GM18873 (cell line): ENCODE measurements at regions not wholly inside any gene's neighbourhood (a gene's known extent, or its start where the extent isn't known, plus 50 kb on each side); places are given as distances from the start of the nearest gene placed in this dataset.
"Not testable (repeated sequence)": the region's sequence is repeated elsewhere in the genome, so short reads cannot be mapped to it uniquely, and the experiment has no call there.

Experiments used
- ATAC-seq: cut with Tn5 transposase; IDR thresholded peaks from one replicate; pipeline ENCODE4 v1.9.1; 2021; ENCODE audit warnings: mild to moderate bottlenecking, moderate library complexity, moderate number of reproducible peaks; ENCODE audit not compliant: unreplicated experiment, low FRiP score

DNA sequence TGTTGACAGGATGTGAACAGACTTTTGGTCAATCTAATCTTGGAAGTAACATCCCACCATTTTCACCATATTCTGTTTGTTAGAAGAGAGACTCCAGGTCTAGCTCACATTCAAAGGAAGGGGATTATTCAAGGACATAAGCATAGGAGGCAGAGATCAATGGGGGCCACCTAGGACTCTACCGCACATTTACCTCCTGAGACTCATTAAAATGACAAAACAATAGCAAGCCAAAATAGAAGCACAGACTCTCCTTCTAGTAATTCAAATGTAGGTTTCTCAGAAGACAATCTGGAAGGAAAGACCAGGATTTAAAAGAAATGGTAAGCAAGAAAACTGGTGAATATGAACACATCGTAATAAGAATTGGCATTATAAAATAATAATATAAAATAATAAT, 156.4 kb upstream of the KYNU start:
- ATAC-seq: no peak

GRCh38 chr2:142718576-142719155, 158.8 kb upstream of the KYNU start:
- no peak for ATAC-seq

GRCh38 chr2:142716463-142717242, 160.8 kb upstream of the KYNU start:
- no peak for ATAC-seq

- no peak for ATAC-seq
Observed at GRCh38 chr2:142714600-142714999, 162.9 kb upstream of the KYNU start.

DNA sequence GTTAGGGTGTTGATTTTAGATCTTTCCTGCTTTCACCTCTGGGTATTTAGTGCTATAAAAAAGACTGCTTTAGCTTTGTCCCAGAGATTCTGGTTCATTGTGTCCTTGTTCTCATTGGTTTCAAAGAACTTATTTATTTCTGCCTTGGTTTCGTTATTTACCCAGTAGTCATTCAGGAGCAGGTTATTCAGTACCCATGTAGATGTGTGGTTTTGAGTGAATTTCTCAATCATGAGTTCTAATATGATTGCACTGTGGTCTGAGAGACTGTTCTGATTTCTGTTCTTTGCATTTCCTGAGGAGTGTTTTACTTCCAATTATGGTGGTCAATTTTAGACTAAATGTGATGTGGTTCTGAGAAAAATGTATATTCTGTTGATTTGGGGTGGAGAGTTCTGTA, 167.1 kb upstream of the KYNU start:
- ATAC-seq: no peak

GRCh38 chr2:142707318-142707717, 170.1 kb upstream of the KYNU start:
- no peak for ATAC-seq

GRCh38 chr2:142702397-142702796, 175.1 kb upstream of the KYNU start:
- not testable (repeated sequence) for ATAC-seq

- not testable (repeated sequence) for ATAC-seq
Observed at GRCh38 chr2:142695350-142696257, 181.9 kb upstream of the KYNU start.

- no peak for ATAC-seq
Observed at GRCh38 chr2:142694282-142694681, 183.2 kb upstream of the KYNU start.

DNA sequence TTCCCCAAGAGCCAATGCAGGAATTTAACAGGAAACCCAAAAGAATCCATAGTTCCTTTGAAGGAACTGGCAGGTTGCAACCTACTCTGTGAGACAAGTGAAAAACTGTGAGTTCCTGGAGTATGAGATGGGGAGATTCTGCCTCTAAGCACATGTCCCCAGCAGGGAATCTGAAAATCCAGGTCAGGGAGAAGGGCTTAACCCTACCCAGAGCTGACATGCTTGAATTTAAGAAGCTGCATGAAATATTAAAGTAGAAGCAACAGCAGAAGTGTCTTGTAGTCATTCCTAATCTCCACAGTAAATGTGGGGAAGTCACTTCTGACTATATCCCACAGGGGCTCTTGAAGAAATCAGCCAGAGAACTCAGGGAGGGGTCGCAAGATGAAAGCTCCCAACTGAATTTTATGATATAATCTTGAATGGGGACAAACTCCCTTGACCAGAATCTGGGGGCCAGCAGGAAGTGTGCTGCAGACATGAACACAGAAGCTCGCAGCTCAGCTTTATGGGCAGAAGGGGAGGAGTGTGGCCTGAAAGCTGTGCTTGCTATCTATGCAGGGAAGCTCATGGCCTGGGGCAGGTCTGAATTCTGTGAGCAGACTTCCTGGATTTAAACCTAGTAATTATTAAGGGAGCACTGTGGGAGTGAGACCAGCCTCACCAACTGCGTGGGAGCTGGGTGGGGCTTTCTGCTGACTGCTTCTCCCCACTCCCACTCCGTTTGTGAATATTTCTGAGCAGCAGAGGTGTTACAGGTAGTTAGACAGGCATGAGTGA, 184.1 kb upstream of the KYNU start:
- no peak for ATAC-seq

- ATAC-seq: no peak
Observed at GRCh38 chr2:142688856-142689605, 188.4 kb upstream of the KYNU start.

DNA sequence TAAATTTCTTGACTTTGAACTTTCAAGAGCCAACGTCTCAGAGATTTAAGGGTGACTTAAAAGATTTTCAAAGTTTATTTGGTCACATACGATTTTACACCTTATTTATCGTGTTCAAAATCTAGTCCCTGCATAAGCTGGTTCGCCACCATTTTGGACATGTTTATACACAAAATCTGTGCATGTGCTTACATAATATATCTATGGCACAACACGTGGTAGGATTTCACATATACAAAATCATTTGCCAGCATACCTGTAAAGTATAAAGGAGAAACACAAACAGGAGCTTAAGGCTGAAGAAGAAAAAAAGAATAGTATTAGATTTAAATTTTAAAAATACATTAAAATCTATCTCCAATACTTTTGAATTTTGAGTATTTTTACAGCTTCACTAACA, 190.0 kb upstream of the KYNU start:
- ATAC-seq: no peak

DNA sequence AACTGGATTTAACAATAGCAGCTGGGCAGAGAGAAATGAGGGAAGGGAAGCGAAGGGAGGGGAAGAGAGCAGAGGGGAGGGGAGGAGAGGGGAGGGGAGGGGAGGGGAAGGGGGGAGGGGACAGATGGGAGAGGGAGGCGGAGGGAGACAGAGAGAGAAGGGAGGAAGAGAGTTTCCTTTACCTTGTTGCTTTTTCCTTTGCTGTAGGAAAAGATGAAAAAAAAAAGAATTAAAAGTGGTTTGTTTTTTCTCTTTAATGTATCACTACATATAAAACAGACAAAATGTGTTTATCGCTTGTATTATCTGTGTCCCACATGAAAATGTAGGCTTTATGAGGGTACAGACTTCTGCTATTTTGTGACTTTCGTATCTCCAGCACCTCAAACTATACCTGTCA, 190.4 kb upstream of the KYNU start:
- no peak for ATAC-seq

- ATAC-seq: no peak
Observed at GRCh38 chr2:142684667-142685066, 192.8 kb upstream of the KYNU start.

- ATAC-seq: no peak
Observed at GRCh38 chr2:142682528-142682927, 194.9 kb upstream of the KYNU start.

- no peak for ATAC-seq
Observed at GRCh38 chr2:142681952-142682351, 195.5 kb upstream of the KYNU start.

DNA sequence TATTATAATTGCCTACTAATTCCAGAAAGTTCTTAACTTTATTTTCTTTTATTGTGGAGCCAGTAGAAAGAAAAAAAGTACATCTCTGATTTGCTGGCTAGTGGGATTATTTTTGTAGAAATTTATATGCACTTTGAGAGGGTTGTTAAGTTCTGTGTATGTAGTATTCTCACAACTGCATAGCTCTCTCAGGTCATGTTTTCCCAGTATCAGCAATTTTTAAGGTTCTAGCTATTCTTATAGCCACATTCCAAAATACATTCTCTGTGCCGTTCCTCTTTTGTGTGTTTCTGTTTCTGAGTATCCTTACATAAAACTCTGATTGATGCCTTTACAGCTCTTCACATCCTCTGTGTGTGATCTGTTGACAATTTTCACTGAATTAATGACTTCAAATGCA, 199.3 kb upstream of the KYNU start:
- no peak for ATAC-seq

DNA sequence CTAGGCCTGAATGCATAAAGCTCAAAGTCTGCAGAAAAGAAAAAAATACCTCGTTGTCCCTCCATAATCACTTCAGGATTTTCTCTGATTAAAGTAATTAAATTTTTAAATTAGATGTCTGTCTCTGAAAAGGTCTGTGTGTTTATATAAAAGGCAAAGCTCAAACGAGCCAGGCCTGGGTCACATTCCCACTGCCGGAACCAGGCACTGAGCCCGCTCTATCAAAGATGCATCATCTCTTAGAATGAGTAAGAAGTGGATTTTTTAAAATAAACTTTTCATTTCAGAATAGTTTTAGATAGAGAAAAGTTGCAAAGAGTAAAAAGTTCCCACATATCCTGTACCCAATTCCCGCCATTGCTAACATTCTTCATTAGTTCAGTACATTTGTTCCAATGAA, 202.1 kb upstream of the KYNU start:
- no peak for ATAC-seq

DNA sequence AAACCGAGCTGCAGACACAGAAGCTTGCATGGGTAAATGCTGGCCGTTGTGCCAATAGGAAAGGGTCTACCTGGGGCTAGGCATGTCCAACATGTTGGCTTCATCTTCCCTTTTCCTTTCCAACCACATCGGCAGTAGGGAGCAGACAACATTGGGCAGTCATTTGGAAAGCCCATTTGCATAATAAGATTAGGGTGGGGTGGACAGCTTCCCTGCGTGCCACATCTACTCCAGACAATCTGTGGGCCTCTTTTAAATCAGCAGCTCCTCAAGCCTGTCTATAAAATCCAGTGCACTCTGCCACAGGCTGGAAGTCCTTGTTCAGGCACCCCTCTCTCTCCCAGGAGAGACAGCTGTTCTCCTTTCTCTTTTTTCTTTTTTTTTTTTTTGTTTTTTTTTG, 203.6 kb upstream of the KYNU start:
- ATAC-seq: no peak

DNA sequence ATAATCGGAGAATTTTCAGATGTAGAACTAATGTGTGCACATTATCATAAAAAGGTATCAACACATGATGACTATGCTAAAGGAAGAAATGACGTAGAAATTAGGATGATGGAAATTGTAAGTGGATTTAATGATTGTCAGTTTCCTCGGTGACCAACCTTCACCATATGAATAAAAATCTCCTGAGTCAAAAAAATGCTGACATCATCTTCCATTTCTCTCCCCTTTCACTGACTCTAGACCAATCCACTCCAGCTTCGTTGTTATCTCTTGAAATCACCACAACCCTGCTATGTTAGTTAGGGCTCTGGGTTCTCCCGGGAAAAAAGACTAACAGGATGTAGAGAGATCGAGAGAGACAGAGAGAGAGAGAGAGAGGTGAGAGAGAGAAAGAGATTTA, 204.8 kb upstream of the KYNU start:
- no peak for ATAC-seq
